Adipocyte (in vitro differentiated cells): ENCODE measurements at regions not wholly inside any gene's neighbourhood (a gene's known extent, or its start where the extent isn't known, plus 50 kb on each side); places are given as distances from the start of the nearest gene placed in this dataset.
A peak's percentile ranks its signal among the peaks of the same experiment; 100 is the strongest.

Experiments used
- DNase-seq: peaks from one replicate; pipeline ENCODE4 v3.0.0-alpha.2; 2015; ENCODE audit warnings: low read depth
- H3K27me3 ChIP-seq: replicated peaks from 2 replicates; pipeline ENCODE4 v1.7.0; 2013; ENCODE audit warnings: mild to moderate bottlenecking, low read length, moderate library complexity; ENCODE audit not compliant: control insufficient read depth, insufficient read depth
- H3K36me3 ChIP-seq: 2 replicates; pipeline ENCODE4 v1.7.0; 2013; ENCODE audit warnings: low read length, mild to moderate bottlenecking, moderate library complexity; ENCODE audit not compliant: control insufficient read depth, insufficient read depth, severe bottlenecking
- H3K4me1 ChIP-seq: 2 replicates; pipeline ENCODE4 v1.7.0; 2013; ENCODE audit warnings: mild to moderate bottlenecking, low read length, moderate library complexity; ENCODE audit not compliant: control insufficient read depth, insufficient read depth
- H3K4me3 ChIP-seq: 2 replicates; pipeline ENCODE4 v1.7.0; 2013; ENCODE audit warnings: mild to moderate bottlenecking, low read length, moderate library complexity
- H3K9ac ChIP-seq: 2 replicates; pipeline ENCODE4 v1.7.0; 2013; ENCODE audit warnings: mild to moderate bottlenecking, low read length, moderate library complexity
- H3K9me3 ChIP-seq: 2 replicates; pipeline ENCODE4 v1.7.0; 2013; ENCODE audit warnings: mild to moderate bottlenecking, low read length, moderate library complexity; ENCODE audit not compliant: control insufficient read depth

DNA sequence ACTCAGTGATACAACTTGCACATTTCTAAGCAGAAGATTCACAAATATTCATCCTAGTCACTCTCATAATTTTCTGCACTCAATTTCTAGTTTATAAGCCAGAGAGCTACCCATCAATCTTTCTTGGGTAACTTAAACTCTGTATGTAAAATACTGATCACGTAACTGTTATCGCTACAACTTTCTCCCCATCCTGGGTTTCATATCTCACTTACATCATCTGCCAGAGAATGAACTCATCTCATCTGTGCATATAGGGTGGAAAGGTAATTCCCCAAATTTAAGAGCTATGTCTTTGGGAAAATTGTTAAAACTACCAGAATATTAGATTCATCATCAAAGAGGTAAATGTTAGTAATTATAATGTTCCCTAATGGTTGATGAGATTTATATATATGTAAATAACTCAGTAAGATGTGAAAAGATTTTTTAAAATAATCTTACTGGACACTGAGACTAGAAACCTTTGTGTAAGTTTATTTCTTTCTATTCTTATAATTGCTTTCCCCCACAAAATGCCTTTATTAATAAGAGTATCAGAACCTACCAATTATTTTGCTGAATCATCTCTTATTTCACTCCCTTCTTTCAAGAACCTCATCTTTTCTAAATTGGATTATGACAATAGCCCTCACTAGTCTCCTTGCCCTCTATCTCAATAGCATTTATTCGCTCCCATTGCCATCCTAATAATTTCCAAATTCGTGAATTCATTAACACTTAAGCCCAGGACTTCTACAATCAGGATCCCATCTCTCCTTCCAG, 729.0 kb downstream of the EPHA4 start:
- no peak overlapping the region for H3K9ac ChIP-seq
- no peak for DNase-seq
- H3K4me3 ChIP-seq: no peak overlapping the region
- no peaks in the 10 kb centered on the region for H3K27me3 ChIP-seq
- no peaks in the 10 kb centered on the region for H3K36me3 ChIP-seq
- H3K9me3 ChIP-seq: no peaks in the 10 kb centered on the region
- peaks cover 5% of the 10 kb centered on the region for H3K4me1 ChIP-seq

DNA sequence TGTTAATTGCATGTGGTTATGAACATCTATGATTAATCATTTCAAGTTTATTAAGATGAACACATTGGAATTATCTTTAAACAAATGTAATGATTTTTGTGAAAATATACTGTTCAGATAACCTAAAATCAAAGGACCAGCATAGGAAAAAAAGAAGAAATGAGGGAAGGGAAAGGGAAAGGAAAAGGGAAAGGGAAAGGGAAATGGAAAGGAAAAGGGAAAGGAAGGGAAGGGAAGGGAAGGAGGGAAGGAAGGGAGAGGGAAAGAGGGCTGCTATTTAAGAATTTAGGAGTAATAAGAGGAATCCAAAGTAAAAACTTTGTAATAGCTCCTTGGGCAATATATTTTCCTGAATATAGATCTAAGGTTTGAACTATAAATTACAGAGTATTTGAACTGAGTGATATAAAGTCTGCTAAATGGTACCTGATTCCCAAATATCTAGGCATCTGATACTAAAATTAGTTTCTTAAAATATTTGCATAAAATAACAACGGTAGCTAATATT, 726.3 kb downstream of the EPHA4 start:
- Histone ChIP-seq H3K4me1 (peaks cover 7% of the 10 kb centered on the region), H3K4me3 (no peak overlapping the region), H3K36me3 (no peaks in the 10 kb centered on the region), H3K27me3 (no peaks in the 10 kb centered on the region), H3K9ac (no peak overlapping the region), H3K9me3 (no peaks in the 10 kb centered on the region)
- no peak for DNase-seq

DNA sequence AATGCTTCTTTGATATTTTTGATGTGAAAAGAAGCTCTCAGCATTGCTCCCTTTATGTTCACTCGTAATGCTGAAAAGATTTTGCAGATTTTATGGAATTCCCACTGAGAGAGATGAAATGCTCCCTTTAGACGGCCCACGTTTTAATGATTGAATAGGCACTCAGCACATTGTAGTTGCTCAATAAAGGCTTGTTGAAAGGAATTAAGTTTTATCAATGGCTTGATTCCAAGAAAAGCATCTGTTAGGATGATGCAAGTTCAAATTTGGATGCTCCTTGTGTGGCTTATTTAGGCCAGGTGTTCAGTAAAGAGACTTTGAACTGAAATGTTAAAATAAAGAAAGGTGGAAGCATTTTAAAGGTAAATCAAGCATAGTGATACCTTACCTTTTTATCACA, 725.1 kb downstream of the EPHA4 start:
- Histone ChIP-seq H3K9me3 (no peaks in the 10 kb centered on the region), H3K4me3 (no peak overlapping the region)

DNA sequence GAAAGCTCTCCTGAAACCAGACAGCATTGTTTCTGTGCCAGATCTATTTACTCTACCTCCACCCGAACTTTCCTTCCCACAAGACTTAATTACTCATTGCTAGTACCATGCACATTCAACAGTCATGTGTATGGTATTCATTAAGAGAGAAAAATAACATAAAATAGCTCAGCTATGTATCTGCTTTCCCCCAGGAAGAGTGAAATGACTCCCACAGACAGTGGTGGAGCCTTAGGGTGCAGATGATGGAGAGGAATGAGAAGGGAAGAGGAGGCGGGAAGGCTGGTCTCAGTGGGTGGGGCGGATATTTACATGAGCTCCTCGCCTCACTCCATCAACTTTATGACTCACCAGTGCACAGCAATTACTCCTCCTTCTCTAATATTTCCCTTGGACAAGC, 724.5 kb downstream of the EPHA4 start:
- peak; percentile 85 for DNase-seq
- H3K36me3 ChIP-seq: no peaks in the 10 kb centered on the region

More for the DNA sequence above, 725.1 kb downstream of the EPHA4 start:
- no peak overlapping the region for H3K9ac ChIP-seq
- no peaks in the 10 kb centered on the region for H3K36me3 ChIP-seq
- H3K4me1 ChIP-seq: peaks cover 7% of the 10 kb centered on the region
- DNase-seq: no peak
- H3K27me3 ChIP-seq: no peaks in the 10 kb centered on the region

DNA sequence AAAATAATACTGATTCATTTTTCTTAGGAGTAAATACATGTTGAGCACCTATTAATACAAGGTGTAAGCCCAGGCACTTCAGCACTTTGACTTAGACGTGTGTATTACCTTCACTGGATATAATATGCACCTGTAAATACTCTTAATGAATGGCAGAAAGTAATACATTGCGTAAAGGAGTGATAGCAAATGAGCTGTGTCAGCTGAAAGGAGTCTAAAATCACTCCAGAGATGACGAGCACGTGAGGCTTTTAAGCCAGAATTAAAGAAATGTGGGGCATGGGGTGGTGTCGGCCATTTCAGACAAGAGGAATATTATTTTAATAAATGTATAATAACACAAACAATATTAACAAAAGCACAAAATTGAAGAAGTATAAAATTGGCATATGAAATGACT, 722.7 kb downstream of the EPHA4 start:
- Histone ChIP-seq H3K9ac (no peak overlapping the region), H3K9me3 (no peaks in the 10 kb centered on the region), H3K4me3 (no peak overlapping the region), H3K4me1 (peaks cover 7% of the 10 kb centered on the region), H3K36me3 (no peaks in the 10 kb centered on the region), H3K27me3 (no peaks in the 10 kb centered on the region)
- no peak for DNase-seq

More for the DNA sequence above, 724.5 kb downstream of the EPHA4 start:
- Histone ChIP-seq H3K4me1 (peaks cover 7% of the 10 kb centered on the region), H3K27me3 (no peaks in the 10 kb centered on the region), H3K9ac (no peak overlapping the region), H3K4me3 (no peak overlapping the region), H3K9me3 (no peaks in the 10 kb centered on the region)

GRCh38 chr2:220850116-220850515, 722.0 kb downstream of the EPHA4 start:
- DNase-seq: no peak
- Histone ChIP-seq H3K9ac (no peak overlapping the region), H3K36me3 (no peaks in the 10 kb centered on the region), H3K4me1 (peaks cover 7% of the 10 kb centered on the region), H3K27me3 (no peaks in the 10 kb centered on the region), H3K9me3 (no peaks in the 10 kb centered on the region), H3K4me3 (no peak overlapping the region)

- no peak for DNase-seq
- no peaks in the 10 kb centered on the region for H3K36me3 ChIP-seq
- no peak overlapping the region for H3K4me3 ChIP-seq
- no peak overlapping the region for H3K9ac ChIP-seq
- no peaks in the 10 kb centered on the region for H3K27me3 ChIP-seq
- H3K4me1 ChIP-seq: no peaks in the 10 kb centered on the region
- no peaks in the 10 kb centered on the region for H3K9me3 ChIP-seq
These were observed 716.8 kb downstream of the EPHA4 start for GRCh38 chr2:220855296-220855695.

- Histone ChIP-seq H3K27me3 (no peaks in the 10 kb centered on the region), H3K4me3 (no peak overlapping the region)
These were observed 715.6 kb downstream of the EPHA4 start for GRCh38 chr2:220856486-220856885.

DNA sequence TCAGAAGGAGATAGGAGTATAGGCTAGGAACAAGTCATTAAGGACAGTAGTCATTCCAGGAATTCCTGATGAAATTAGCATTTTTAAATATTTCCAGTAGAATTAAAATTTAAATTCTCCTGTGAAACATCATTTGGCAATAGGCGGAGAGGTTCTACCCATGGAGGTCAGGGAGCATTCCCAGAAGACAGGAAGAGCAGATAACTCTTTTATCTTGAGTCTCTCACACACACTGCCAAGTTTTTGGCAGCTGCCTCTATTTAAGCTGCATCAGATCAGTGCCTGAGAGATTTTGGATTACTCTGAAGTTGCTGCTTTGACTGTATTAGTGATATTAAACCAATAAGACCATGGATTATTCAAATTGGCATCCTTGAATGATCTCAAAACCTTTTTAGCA, 714.7 kb downstream of the EPHA4 start:
- no peak overlapping the region for H3K9ac ChIP-seq
- no peak for DNase-seq
- H3K4me1 ChIP-seq: no peaks in the 10 kb centered on the region
- H3K27me3 ChIP-seq: no peaks in the 10 kb centered on the region
- H3K9me3 ChIP-seq: no peaks in the 10 kb centered on the region
- no peaks in the 10 kb centered on the region for H3K36me3 ChIP-seq
- no peak overlapping the region for H3K4me3 ChIP-seq

More at GRCh38 chr2:220856486-220856885, 715.6 kb downstream of the EPHA4 start:
- no peak for DNase-seq
- Histone ChIP-seq H3K9me3 (no peaks in the 10 kb centered on the region), H3K4me1 (no peaks in the 10 kb centered on the region), H3K36me3 (no peaks in the 10 kb centered on the region), H3K9ac (no peak overlapping the region)

DNA sequence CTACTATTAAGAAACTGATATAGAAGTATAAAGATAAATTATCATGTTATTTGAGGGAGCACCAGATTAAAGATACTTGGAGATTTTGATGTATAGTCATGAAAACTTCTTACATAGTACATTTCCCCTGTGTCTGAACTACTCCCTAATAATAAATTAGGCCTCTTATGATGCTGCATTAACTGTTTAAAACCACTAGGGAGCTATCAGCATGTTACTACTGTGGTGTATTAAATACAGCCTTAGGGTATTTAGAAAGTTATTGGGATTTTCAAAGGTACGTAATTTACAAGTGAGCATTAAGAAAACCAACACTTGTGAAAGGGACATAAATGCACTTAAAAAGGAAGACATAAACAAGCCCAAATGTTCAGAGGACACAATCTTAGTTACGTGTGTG, 714.0 kb downstream of the EPHA4 start:
- Histone ChIP-seq H3K9ac (no peak overlapping the region), H3K4me3 (no peak overlapping the region), H3K36me3 (no peaks in the 10 kb centered on the region), H3K27me3 (no peaks in the 10 kb centered on the region), H3K9me3 (no peaks in the 10 kb centered on the region), H3K4me1 (no peaks in the 10 kb centered on the region)
- no peak for DNase-seq

DNA sequence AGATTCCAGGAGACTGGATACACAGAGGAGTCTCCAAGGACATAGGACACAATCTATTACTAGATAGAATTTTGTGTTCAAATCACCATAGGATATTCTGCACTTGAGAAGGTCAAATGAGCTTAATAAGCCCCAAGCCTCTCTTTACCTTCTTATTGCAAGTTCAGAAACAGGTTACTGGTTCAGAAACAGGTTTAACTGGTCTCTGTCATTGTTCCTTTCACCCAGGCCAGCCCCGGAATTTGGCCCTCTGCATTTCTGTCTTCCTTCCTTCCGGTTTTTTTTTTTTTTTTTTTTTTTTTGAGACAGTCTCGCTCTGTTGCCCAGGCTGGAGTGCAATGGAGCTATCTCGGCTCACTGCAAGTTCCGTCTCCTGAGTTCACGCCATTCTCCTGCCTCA, 700.2 kb downstream of the EPHA4 start:
- Histone ChIP-seq H3K4me1 (no peaks in the 10 kb centered on the region), H3K27me3 (no peaks in the 10 kb centered on the region), H3K4me3 (no peak overlapping the region), H3K9ac (no peak overlapping the region), H3K36me3 (no peaks in the 10 kb centered on the region), H3K9me3 (no peaks in the 10 kb centered on the region)
- no peak for DNase-seq
